22Rv1 (cell line): ENCODE measurements at regions not wholly inside any gene's neighbourhood (a gene's known extent, or its start where the extent isn't known, plus 50 kb on each side); places are given as distances from the start of the nearest gene placed in this dataset.

Experiments
- H3K27ac ChIP-seq: fragments of 450-650 bp; 2 replicates; pipeline ENCODE4 v1.5.1; 2017
- ZFX ChIP-seq: fragments of 450-650 bp; IDR thresholded peaks from 2 replicates; pipeline ENCODE4 v1.6.1; 2017; ENCODE audit warnings: antibody characterized with exemption, borderline replicate concordance
- TF ChIP-seq, protein P1 (sequence below): fragments of 450-650 bp; IDR thresholded peaks from 2 replicates; pipeline ENCODE4 v1.5.1; 2017; ENCODE audit warnings: mild to moderate bottlenecking

DNA sequence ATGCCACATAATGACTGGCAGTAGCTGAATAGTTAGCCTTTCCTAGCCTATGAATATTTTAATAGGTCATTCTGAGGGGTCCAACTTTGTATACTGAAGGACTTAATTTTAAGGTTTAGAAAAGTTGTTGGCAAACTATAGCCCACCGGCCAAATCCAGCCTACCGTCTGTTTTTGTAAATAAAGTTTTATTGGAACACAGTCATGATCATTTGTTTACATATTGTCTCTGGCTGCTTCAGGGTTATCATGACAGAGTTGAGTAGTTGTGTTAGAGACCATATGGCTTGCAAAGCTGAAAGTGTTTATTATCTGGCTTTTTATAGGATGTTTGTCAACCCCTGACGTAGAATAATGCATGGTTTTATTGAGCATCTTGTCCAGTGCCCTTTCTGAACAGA is 73.4 kb downstream of the NTMT2 start:
- TF ChIP-seq, protein P1, sequence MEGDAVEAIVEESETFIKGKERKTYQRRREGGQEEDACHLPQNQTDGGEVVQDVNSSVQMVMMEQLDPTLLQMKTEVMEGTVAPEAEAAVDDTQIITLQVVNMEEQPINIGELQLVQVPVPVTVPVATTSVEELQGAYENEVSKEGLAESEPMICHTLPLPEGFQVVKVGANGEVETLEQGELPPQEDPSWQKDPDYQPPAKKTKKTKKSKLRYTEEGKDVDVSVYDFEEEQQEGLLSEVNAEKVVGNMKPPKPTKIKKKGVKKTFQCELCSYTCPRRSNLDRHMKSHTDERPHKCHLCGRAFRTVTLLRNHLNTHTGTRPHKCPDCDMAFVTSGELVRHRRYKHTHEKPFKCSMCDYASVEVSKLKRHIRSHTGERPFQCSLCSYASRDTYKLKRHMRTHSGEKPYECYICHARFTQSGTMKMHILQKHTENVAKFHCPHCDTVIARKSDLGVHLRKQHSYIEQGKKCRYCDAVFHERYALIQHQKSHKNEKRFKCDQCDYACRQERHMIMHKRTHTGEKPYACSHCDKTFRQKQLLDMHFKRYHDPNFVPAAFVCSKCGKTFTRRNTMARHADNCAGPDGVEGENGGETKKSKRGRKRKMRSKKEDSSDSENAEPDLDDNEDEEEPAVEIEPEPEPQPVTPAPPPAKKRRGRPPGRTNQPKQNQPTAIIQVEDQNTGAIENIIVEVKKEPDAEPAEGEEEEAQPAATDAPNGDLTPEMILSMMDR = no peak
- H3K27ac ChIP-seq = no peak overlapping the region

DNA sequence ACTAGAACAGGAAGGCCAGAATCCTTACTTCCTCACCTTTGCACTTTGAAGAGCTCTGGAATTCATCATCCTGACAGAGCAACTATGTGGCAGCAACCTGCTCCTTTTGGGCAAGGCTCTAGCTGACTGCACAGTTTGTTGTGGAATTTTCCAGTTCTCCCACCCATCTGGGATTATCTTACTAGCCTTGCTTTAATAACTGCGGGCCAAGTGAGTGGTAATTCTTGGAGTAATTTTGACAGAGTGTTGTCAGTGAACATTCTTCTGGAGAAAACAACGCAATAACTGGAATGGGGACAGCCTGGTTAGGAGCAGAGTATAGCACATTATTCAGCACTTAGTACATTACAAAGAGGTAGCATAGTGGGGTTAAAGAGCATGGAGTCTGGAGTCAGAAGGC is 75.3 kb downstream of the NTMT2 start:
- TF ChIP-seq, protein P1 = no peak
- TF ChIP-seq ZFX = no peak
- H3K27ac ChIP-seq = no peak overlapping the region

DNA sequence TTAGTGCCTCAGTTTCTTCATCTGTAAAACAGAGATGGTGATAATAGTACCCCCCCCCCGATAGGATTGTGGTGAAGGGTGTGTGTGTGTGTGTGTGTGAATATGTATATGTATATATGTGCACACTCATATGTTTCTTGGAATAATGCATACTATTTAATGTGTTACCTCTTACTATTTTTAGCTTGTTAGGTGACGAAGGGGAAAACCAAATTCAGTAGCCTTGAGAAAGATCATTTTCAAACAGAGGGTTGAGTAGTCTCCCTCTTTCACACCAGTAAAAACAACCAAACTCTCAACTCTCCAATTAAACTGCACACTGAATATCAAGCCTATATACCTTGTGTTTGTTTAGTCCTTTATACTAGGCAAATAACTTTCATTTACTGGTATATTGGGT is 75.7 kb downstream of the NTMT2 start:
- TF ChIP-seq, protein P1 = no peak
- no peak for TF ChIP-seq ZFX
- H3K27ac ChIP-seq = no peak overlapping the region

DNA sequence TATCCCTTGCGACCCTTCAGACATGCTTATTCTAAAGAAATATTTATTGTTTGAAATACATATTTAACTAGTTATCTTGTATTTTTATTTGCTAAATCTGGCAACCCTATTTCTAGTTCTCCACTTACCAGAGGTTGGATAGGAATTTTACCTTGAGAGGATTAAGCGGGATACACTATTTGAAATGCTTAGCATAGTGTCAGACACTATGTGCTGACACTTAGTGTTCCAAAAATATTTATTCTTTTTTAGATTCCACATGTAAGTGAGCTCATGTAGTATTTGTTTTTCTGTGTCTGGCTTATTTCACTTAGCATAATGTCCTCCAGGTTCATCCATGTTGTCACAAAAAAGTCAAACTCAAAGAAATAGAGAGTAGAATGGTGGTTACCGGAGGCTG is 78.7 kb downstream of the NTMT2 start:
- TF ChIP-seq, protein P1 = no peak
- no peak for TF ChIP-seq ZFX
- H3K27ac ChIP-seq = no peak overlapping the region

DNA sequence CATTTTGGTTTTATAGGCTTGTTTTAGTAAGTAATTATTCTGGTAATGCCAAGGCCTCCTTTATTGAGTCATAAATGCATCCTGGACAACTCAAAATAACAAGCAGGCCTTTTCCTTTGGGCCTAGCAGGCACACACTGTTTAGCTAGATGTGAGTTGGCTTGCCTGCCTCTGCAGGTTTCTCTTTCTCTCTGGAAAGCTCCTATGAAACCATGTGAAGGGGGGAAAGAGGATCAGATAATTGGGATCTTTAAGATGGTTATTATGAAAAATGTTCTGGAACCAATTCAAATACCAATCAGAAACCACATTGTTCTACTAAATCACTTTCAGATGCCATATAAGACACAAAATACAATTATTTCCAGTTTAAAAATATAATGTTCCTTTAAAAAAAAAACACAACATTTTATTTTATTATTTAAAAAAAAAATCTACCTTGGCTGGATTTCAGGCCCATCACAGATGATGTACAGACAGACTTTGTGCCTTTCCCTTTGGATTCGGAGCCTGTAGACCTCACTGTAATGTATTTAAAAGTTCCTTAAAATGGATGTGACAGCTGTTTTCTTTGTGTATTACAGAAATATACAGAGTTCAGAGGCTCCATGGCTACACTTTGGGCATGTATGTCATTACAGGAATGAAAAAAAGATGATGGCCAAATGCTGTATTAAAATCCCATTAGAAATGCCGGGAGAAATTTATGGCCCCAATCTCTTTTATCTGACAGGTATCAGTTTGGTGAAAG is 80.2 kb downstream of the NTMT2 start:
- H3K27ac ChIP-seq = no peak overlapping the region
- TF ChIP-seq ZFX = no peak
- TF ChIP-seq, protein P1 = no peak

DNA sequence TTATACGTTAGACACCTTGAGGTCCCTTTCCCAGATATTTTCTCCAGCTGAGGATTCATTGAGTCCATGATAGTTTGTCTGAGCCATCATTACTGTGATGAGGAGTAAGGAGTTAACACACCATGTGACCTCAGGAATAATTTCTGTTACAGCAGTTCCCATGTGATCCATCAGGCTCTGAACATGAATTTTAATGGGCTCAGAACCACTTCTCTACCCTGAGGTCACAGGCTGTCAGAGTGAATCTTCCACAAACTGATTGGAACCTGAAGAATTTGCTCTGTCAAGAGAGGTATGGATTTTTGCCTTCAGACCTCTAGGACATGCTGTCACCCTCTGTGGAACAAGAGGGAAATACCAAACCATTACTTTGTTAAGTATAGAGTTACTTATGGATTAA is 81.0 kb downstream of the NTMT2 start:
- no peak overlapping the region for H3K27ac ChIP-seq
- TF ChIP-seq ZFX = no peak
- TF ChIP-seq, protein P1 = no peak

DNA sequence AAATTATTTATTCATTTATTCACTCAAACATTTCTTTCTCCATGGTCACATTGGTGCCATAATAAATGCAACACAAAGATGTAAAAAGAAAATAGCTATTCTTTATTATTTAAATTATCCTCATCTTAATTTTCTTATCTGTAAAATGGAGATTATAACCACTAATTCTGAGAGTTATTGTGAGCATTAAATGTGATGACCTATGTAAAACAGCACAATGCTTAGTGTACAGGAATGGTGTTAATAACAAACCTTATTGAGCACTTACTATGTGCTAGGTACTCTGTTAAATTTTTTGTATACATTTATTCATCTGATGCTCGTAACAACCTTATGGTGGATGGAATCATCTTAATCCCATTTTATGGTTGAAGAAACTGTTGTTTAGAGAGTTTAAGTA is 84.6 kb downstream of the NTMT2 start:
- TF ChIP-seq ZFX = no peak
- TF ChIP-seq, protein P1 = no peak
- no peak overlapping the region for H3K27ac ChIP-seq
